ENCODE measurements at regions not wholly inside any gene's neighbourhood (a gene's known extent, or its start where the extent isn't known, plus 50 kb on each side); places are given as distances from the start of the nearest gene placed in this dataset.
A peak's percentile ranks its signal among the peaks of the same experiment; 100 is the strongest.
"Not testable (repeated sequence)": the region's sequence is repeated elsewhere in the genome, so short reads cannot be mapped to it uniquely, and the experiment has no call there.

DNA sequence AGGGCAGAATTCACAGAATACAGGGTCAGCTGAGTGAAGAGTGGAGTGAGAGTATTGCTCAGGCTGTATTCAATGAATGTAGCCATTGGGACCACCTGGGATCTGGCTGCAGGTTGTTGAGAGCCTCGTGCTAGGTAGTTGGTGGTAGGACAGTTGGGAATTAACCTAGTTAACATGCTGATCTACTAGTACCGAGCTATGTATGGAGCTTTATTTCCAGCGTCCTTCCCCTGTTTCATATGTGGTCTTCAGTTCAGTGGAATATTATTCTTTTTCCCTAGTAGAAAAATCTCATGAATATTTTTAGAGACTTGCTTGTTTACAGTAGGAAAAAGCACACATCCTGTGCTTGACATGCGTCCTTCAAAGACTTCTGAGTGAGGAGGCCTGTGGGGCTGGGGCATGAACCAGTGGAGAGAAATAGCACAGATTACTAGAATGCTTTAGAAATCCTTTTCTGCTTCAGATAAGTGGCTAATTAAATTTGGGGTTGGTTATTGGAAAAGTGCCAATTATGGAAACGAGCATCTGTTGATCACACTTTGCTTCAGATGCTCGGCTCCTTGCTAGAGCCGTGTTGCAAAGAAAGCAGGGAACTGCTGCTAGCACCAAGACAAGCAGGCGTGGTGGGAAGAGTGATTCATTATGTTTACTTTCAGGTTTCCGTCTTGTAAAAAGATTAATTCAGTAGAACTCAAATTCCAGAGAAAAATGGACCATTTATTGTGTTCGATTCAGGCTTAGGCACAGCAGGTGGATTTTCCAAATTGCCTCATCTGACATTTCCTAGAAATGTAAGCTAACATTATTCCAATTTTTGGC is 53.6 kb downstream of the ARF6 start:
- no peak for DNase-seq

DNA sequence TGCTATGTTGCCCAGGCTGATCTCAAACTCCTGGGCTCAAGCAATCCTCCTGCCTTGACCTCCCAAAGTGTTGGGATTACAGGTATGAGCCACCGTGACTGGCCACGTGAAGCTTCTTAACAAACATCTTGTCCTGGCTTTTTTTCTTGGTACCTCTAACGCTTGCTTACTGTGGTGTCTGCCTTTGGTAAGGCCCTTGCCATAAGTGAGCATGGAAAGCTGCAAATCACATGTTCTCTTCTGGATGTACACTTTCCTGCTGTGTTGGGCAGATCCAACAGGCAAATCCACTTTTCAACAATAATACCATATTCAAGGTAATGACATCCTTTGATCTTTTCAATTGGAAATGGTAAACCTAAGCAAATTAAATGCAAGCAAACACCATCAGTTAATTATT is 54.6 kb downstream of the ARF6 start:
- no peak for DNase-seq

DNA sequence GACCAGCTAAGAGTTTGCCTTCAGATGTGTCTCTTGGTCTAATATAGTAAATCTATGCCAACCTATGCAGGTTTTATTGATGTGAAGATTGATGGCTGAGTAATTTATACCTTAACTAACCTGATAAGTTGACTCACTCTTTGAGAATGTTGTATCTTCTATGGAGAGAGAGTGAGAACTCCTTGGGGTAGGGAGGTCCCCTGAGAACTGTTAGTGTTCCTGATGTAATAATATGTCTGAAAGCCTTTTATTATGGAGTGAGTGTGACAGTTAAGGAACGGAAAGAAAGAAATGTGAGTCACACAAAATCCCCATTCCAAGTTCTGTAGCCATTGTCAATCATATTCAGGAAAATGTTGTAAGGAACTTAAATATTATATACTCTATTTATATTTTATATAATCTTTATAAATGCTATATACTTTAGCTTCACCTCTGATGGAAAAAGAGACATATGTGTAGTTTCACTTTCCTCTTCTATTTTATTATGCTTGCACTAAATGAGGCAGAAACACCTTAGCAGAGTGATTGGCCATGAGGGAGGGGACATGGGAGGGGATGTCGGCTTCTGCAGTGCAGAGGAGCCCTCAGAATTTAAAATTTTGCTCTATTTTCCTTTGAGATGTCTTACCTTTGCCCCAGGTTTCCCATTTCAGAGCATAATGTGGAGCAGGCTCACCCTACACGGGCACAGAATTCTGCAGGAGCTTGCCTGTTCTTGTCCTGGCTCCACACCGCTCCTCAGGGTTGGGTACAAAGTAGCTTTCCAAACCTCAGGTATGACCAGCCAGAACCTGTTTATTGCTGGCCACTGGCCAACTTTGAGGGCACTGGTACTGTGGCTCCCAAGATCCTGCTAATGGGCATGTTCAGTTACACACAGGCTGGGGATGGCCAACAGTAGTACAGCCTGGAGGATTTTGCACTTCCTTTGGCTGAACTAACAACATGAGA is 57.7 kb downstream of the ARF6 start:
- DNase-seq: no peak

GRCh38 chr14:49951229-49951607 is 58.3 kb downstream of the ARF6 start:
- no peak for DNase-seq

DNA sequence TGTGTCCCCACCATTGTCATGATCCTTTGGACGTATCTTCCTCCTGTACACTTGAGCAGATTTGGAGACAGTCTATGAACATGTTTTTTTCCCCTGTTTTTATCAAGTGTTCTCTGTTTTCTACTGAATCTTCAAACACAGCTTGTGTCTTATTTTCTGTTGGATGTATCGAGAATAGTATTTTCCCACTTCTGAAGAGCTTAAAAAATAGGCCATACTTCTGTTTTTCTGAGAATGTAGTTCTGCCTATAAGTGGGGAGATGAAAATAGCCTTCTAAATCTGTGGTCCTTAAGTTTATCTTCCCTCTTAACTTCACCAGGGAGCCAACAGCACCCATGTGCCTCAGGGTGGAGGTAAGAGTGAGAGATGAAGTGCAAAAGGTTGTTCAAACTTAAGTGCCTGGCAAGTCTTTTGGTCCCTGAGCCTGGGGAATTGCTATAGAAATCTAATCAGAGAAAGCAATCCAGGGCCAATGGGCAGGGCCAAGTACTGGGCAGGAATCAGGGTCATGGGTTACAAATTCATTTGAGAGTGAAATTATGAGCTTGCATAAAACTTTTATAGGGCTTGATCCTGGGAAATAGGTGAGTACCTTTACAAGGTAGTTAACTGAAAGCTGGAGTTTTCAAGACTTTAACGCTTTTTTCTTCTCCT is 58.9 kb downstream of the ARF6 start:
- DNase-seq: no peak

DNA sequence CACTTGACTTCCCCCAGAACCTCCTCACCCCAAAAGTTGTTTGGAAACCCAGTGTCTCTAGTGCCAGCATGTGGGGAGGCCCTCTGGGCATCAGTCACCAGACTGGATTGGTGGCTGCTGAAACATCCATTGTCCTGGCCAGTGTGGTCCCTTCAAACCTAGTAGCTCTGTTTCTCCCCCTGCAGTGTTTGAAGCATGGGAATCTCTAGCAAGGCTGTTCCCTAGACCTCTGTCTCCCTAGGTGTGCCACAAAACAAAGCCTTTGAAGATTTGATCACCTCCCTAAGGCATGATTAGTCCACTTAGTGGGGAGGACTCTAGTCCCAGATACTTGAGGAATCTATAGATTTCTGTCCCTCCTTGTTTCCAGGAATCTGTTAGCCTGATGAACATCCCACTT is 60.3 kb downstream of the ARF6 start:
- DNase-seq: no peak

GRCh38 chr14:49954171-49954631 is 61.3 kb downstream of the ARF6 start:
- DNase-seq: no peak

GRCh38 chr14:49955024-49955423 is 62.1 kb downstream of the ARF6 start:
- DNase-seq: no peak

GRCh38 chr14:49957089-49957852 is 64.4 kb downstream of the ARF6 start:
- DNase-seq: no peak

DNA sequence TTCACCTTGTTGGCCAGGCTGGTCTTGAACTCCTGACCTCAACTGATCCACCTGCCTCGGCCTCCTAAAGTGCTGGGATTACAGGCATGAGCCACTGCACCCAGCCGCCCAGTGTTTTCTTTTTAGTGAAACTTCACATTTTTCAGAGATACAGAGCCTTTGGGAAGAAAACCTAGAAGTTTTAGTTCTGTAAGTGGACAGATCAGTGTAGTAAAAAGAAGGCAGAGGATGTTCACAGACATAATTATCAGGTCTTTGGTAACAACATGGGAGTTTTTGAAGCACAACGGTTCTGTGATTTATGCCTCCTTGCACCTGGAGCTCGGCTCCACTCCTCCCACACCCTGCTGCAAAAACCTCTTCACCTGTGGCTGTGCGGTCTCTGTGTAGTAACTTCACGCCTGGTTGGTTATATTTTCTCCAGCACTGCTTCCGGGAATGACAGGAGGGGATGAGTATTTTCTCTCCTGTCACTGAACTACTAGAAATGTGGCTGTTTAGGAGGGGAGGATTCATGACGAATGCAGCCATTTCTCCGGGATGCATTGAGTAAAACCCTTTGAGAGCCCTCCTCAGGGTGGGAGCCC is 67.0 kb downstream of the ARF6 start:
- DNase-seq: peak; percentile 80

DNA sequence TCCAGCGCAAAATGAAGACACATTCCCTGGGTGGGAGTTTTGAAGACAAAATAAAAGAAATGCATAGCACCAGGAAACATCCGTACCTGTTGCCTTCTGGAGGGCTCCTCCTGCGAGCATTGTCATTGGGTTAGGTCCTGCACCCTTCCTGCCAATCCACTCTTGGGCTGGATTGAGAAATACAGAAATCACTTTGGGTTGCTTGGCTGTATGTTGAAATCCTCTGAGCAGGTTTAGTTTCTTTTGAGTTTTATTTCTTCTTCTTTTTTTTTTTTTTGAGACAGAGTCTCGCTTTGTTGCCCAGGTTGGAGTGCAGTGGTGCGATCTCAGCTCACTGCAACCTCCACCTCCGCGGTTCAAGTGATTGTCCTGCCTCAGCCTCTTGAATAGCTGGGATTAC is 67.6 kb downstream of the ARF6 start:
- DNase-seq: no peak

DNA sequence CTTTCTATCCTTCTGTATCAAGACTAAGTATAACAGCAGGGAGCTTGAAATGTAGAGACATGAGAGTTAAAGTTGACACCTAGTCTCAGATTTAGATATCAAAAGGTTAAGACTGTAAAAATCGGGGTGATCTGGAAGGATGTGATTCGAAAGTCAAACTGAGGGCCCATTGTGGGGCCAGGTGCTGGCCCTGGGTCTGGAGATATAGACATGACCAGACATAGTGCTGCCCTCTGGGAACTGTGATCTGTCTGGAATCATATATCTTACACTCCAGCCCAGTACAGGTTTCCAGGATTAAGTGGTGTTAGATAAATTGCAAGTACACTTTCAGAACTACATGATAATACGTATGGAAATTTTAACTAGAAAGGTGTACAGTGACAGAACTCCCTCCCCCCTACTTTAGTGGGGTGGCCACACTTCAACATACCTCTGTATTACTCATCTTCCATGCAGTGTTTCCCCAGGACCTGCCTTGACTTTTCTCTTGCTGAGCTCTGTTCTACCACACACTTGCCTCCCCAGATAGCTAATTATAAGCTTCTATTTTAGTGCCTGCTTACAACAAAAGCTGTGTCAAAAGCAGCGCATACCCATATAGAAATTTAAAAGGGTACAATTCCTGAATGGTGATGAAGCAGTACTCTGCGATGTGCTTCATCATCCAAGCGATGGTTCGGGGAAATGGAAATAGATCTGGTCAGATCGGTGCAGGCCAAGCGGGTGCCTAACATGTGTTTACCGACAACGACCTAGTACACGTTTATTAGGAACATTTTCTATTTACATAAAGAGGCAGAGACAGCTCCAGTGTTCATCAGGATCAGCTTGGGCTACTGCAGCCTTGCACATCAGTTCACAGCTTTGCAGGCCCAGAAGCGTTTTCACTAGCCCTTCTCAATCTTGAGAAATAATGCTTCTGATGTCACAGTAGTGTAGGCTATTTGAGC is 68.7 kb downstream of the ARF6 start:
- DNase-seq: no peak

GRCh38 chr14:49962621-49963020 is 69.7 kb downstream of the ARF6 start:
- no peak for DNase-seq

DNA sequence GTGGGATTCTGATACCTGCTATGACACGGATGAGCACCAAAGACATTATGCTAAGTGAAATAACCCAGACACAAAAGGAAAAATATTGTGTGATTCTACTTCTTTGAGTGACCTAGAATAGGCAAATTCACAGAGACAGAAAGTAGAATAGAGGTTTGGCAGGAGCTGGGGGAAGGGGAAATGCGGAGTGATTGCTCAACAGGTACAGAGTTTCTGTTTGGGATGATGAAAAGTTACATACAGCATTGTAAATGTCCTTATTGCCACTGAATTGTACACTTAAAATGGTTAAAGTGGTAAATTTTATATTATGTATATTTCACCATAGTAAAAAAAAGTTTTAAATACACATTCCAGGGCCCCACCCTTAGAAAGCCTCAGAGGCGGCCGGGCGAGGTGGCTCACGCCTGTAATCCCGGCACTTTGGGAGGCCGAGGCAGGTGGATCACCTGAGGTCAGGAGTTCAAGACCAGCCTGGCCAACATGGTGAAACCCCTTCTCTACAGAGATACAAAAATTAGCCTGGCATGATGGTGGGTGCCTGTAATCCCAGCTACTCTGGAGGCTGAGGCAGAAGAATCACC is 72.3 kb downstream of the ARF6 start:
- DNase-seq: not testable (repeated sequence)

GRCh38 chr14:49966304-49966809 is 73.5 kb downstream of the ARF6 start:
- DNase-seq: no peak

- DNase-seq: no peak
These were observed 74.2 kb downstream of the ARF6 start for GRCh38 chr14:49966971-49967630.

DNA sequence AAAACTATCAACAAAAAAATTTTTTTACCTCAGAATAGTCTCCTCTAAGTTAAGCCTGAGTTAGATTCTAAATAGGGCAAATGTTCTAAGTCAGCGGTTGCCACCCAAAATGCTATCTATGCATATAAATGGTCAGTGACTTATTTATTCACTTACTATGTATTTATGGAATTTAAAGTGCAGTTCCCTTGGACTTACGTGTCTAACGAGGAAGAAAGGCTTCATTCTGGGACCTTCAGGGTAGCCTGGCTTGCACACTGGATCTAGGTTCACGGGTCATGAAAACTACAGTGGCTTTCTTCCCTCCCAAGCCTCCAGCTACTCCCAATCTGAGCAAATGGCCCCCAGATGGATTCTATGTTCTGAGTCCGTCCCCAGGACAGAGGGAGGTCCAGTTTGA is 77.1 kb downstream of the ARF6 start:
- peak; percentile 25 for DNase-seq

GRCh38 chr14:49970474-49971147 is 77.7 kb downstream of the ARF6 start:
- DNase-seq: peak; percentile 43

Measured in SHP77 treated with DMSO at 0.1 percent for 48 hours (cell line).